Cardiac fibroblast (primary cell): ENCODE measurements at regions not wholly inside any gene's neighbourhood (a gene's known extent, or its start where the extent isn't known, plus 50 kb on each side); places are given as distances from the start of the nearest gene placed in this dataset.
A peak's percentile ranks its signal among the peaks of the same experiment; 100 is the strongest.

Experiments
- DNase-seq, 2 donors: peaks; one replicate each; pipeline versions ENCODE4 v3.0.0 to v3.0.0-alpha.2; 2010; ENCODE audit warnings: low read depth in 2 of 2
- H3K4me3 ChIP-seq, 2 donors: replicated peaks in 1 of 2; 1 replicate in 1 of 2; 2 replicates in 1 of 2; pipeline ENCODE4 v1.5.1; 2011; ENCODE audit warnings: low read depth in 2 of 2, low read length in 2 of 2, mild to moderate bottlenecking in 2 of 2, moderate library complexity in 1 of 2
- CTCF ChIP-seq: IDR thresholded peaks from one replicate; pipeline ENCODE4 v1.5.1; 2011; ENCODE audit warnings: low read depth, mild to moderate bottlenecking, low read length, inconsistent platforms

GRCh38 chr18:34084635-34085034 lies 140.1 kb downstream of the NOL4 start:
- no peak for DNase-seq
- H3K4me3 ChIP-seq: no peak overlapping the region
- no peak for TF ChIP-seq CTCF

- no peak for TF ChIP-seq CTCF
- no peak for DNase-seq
- H3K4me3 ChIP-seq: no peak overlapping the region
Observed at GRCh38 chr18:34083910-34084535, 140.7 kb downstream of the NOL4 start.

- no peak overlapping the region for H3K4me3 ChIP-seq
- peak; percentile 8 for TF ChIP-seq CTCF
- DNase-seq: peak in 1 of 2 donors; percentile 3
Observed at GRCh38 chr18:34077599-34077998, 147.1 kb downstream of the NOL4 start.

GRCh38 chr18:34075963-34076860 lies 148.5 kb downstream of the NOL4 start:
- no peak for TF ChIP-seq CTCF
- no peak overlapping the region for H3K4me3 ChIP-seq
- DNase-seq: no peak

GRCh38 chr18:34061226-34061625 lies 163.5 kb downstream of the NOL4 start:
- no peak overlapping the region for H3K4me3 ChIP-seq
- no peak for DNase-seq
- TF ChIP-seq CTCF: no peak

GRCh38 chr18:34055227-34055626 lies 169.5 kb downstream of the NOL4 start:
- TF ChIP-seq CTCF: no peak

More at GRCh38 chr18:34055227-34055626, 169.5 kb downstream of the NOL4 start:
- H3K4me3 ChIP-seq: no peak overlapping the region
- no peak for DNase-seq
